ENCODE measurements at regions not wholly inside any gene's neighbourhood (a gene's known extent, or its start where the extent isn't known, plus 50 kb on each side); places are given as distances from the start of the nearest gene placed in this dataset.

DNA sequence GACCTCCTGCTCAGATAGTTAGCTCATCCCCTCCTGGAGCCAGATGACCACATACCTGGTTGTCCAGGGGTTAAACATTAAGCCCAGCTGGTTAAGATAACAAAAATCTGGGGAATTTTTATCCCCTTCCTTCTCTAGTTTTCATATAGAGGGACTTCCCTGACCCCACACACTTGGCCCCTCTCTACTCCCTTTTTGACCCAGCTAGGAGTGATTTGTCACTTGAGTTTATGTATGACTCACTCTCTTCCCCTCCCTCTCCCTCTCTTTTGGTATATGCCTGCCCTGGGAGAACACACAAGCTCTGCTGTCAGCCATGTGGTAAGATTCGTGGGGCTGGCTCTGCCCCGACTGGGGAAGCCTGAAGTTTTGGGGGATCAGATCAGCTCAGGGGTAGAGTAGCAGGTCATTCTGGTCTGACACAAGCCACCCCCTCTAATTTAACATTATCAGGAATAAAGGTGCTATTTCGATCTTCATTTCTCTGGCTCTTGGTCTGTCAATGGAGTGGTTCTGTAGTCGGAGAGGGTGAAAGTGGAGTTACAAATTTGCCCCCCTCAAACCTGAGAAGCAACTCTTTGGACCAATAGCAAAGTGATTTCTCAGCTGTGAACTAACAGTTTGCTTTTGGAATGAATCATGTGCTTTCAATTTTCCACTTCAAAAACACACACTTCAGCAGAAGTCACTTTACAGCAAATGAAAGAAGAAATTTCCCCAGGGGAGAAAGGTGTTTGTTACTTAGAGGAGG is 415.3 kb upstream of the CADM1 start:
- no peak overlapping the region for H3K27ac ChIP-seq
- TF ChIP-seq, protein P1, sequence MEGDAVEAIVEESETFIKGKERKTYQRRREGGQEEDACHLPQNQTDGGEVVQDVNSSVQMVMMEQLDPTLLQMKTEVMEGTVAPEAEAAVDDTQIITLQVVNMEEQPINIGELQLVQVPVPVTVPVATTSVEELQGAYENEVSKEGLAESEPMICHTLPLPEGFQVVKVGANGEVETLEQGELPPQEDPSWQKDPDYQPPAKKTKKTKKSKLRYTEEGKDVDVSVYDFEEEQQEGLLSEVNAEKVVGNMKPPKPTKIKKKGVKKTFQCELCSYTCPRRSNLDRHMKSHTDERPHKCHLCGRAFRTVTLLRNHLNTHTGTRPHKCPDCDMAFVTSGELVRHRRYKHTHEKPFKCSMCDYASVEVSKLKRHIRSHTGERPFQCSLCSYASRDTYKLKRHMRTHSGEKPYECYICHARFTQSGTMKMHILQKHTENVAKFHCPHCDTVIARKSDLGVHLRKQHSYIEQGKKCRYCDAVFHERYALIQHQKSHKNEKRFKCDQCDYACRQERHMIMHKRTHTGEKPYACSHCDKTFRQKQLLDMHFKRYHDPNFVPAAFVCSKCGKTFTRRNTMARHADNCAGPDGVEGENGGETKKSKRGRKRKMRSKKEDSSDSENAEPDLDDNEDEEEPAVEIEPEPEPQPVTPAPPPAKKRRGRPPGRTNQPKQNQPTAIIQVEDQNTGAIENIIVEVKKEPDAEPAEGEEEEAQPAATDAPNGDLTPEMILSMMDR (IDR thresholded peaks at IDR 0.05): no peak
- TF ChIP-seq ZFX (IDR thresholded peaks at IDR 0.05; ENCODE audit: borderline replicate concordance): no peak

DNA sequence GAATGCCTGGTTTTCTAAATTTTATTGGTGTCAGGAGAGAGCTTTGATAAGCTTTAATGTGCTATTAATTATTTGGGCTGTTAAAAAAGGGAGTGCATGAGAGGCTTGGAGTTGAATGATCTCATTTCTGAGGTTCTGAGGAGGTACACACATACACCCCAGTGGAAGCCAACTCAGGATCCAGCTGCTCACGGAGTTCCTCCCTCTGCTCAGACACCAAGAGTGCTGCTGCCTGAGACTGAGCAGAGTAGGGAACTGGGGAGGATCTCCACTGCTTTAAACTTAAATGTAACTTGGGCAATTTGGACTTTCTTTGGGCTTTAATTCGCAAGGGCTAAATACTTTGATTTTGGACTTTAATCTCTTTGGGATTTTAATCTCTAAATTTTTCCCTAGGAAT is 414.4 kb upstream of the CADM1 start:
- no peak overlapping the region for H3K27ac ChIP-seq
- TF ChIP-seq ZFX (IDR thresholded peaks at IDR 0.05; ENCODE audit: borderline replicate concordance): no peak
- TF ChIP-seq, protein P1 (IDR thresholded peaks at IDR 0.05): no peak

DNA sequence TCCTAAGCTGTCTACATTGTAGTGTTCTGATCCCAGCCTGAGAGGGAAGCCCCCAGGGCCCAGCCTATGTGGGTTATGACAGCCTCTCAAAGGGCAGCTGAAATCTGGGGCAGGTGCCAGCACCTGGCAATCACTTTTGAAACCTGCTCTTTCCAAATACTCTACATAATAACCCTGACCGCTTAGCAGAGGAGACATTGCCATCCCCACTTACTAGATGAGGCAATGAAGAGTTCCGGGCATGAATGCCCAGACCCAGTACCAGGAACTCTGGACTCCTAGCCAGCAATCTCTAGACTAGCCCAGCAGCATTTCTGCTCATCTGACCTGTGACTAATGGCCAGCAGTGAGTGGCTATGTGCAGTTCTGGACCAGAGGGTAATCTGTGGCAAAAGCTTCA is 412.4 kb upstream of the CADM1 start:
- TF ChIP-seq, protein P1 (IDR thresholded peaks at IDR 0.05): no peak
- TF ChIP-seq ZFX (IDR thresholded peaks at IDR 0.05; ENCODE audit: borderline replicate concordance): no peak
- H3K27ac ChIP-seq: no peak overlapping the region

DNA sequence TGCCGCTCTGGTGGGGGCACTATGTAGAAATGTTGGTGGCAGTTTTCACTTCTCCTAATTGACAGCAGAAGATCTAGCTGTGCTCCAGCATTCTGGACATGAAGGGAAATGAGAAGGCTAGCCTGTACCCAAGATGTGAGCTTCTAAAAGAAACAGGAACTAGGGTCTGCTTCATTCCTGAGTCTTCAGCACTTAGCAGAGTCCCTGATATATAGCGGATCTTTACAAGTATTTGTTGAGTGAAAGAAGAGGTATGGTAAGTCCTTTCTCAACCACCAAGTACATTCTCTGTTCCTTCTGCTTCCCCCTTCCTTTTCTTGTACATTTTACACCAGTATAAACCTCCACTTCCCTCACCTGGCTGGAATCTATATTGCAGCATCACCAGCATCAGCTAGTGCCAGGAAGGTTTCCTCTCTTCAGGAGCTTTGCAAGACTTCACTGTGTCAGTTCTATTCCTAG is 408.3 kb upstream of the CADM1 start:
- no peak overlapping the region for H3K27ac ChIP-seq
- no peak for TF ChIP-seq ZFX (IDR thresholded peaks at IDR 0.05; ENCODE audit: borderline replicate concordance)
- TF ChIP-seq, protein P1 (IDR thresholded peaks at IDR 0.05): no peak

DNA sequence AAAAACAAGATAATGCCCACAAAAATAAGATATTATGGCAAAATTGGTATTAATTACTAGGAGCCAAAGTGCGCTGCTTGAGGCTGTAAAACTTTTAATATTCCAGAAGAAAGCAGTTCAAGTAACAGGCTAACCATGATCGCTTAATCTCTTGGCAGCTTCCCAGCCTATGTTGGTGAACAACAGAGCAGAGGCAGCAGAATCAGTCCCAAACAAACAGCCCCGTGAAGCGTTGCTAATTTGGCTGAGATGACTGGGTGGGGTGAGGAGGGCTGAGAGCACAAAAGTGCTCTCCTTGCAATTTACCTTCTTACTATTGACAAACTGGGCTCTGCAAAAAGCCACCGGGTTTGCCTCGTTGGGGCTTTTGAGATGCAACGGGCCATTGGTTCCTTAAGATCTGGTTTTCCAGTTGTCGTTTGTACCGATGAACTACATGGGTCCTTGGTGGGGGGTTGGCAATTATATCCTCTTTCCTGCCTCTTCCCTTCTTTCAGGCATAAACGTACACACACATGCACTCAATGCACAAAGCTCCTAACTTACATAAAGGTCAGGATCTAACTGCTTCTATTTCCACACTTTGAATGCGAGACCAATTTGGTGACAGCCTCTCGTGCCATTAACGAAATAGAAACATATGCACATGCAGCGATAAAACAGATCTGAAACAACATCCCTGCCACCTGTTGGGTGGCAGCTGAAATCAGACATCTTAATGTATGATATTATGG is 407.6 kb upstream of the CADM1 start:
- H3K27ac ChIP-seq: no peak overlapping the region
- TF ChIP-seq, protein P1 (IDR thresholded peaks at IDR 0.05): no peak
- TF ChIP-seq ZFX (IDR thresholded peaks at IDR 0.05; ENCODE audit: borderline replicate concordance): no peak

DNA sequence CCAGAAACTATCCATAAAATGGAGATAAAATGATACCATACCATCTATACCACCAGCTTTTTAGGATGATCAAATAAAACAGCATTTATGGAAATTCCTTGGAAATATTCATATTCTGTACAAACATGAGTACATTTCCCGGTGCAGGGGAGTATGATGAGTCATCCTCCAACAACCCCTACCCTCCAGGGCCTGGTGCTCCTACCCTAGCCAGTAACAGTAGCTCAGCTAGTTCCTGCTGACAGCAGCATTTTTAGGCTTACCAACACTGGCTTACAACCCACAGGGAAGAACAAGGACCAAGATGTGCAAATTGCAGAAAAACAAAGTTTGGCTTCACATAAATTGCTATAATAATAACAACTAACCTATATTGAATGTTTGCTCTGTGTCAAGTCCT is 406.2 kb upstream of the CADM1 start:
- TF ChIP-seq, protein P1 (IDR thresholded peaks at IDR 0.05): no peak
- no peak for TF ChIP-seq ZFX (IDR thresholded peaks at IDR 0.05; ENCODE audit: borderline replicate concordance)

DNA sequence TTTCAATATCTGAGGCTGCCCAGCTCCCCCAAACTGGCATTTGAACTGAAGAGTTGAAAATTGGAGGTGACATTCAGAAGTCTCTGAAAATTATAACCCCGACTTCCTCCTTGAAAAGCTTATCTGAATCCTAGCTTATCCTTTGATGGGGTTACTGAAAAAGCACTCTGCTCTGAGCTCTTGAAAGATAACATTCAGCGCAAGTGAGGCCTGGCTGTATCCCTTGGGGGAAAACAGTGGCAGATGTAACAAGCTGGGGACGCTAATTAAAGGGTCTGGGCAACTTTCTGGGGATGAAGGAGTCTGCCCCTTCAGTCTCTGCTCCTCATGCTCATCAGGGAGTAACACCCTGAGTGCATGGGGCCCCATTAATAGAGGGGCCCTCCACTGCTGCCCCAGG is 402.0 kb upstream of the CADM1 start:
- H3K27ac ChIP-seq: no peak overlapping the region
- no peak for TF ChIP-seq ZFX (IDR thresholded peaks at IDR 0.05; ENCODE audit: borderline replicate concordance)
- TF ChIP-seq, protein P1 (IDR thresholded peaks at IDR 0.05): no peak

More for the DNA sequence above, 406.2 kb upstream of the CADM1 start:
- H3K27ac ChIP-seq: no peak overlapping the region

Measured in 22Rv1 (cell line).